ENCODE measurements at regions not wholly inside any gene's neighbourhood (a gene's known extent, or its start where the extent isn't known, plus 50 kb on each side); places are given as distances from the start of the nearest gene placed in this dataset.

GRCh38 chr2:199025146-199025545 lies 432.6 kb downstream of the SATB2 start:
- DNase-seq (ENCODE audit: low spot score), result no peak

- no peak for DNase-seq (ENCODE audit: low spot score)
Measured at GRCh38 chr2:199024224-199024623, 433.5 kb downstream of the SATB2 start.

- no peak for DNase-seq (ENCODE audit: low spot score)
Measured at GRCh38 chr2:199019898-199020507, 437.7 kb downstream of the SATB2 start.

GRCh38 chr2:199018826-199019225 lies 438.9 kb downstream of the SATB2 start:
- DNase-seq (ENCODE audit: low spot score), result no peak

GRCh38 chr2:199015072-199015471 lies 442.7 kb downstream of the SATB2 start:
- no peak for DNase-seq (ENCODE audit: low spot score)

- no peak for DNase-seq (ENCODE audit: low spot score)
Measured at GRCh38 chr2:199014226-199014625, 443.5 kb downstream of the SATB2 start.

- DNase-seq (ENCODE audit: low spot score), result no peak
Measured at GRCh38 chr2:199011908-199012307, 445.8 kb downstream of the SATB2 start.

GRCh38 chr2:198994678-198995077 lies 463.1 kb downstream of the SATB2 start:
- no peak for DNase-seq (ENCODE audit: low spot score)

GRCh38 chr2:198991431-198991830 lies 466.3 kb downstream of the SATB2 start:
- DNase-seq (ENCODE audit: low spot score), result no peak

GRCh38 chr2:198975779-198976178 lies 482.0 kb downstream of the SATB2 start:
- DNase-seq (ENCODE audit: low spot score), result no peak

- DNase-seq (ENCODE audit: low spot score), result no peak
Measured at GRCh38 chr2:198973785-198974184, 484.0 kb downstream of the SATB2 start.

- DNase-seq (ENCODE audit: low spot score), result no peak
Measured at GRCh38 chr2:198973181-198973580, 484.6 kb downstream of the SATB2 start.

GRCh38 chr2:198968545-198968944 lies 489.2 kb downstream of the SATB2 start:
- DNase-seq (ENCODE audit: low spot score), result no peak

GRCh38 chr2:198966269-198966668 lies 491.5 kb downstream of the SATB2 start:
- DNase-seq (ENCODE audit: low spot score), result no peak

- no peak for DNase-seq (ENCODE audit: low spot score)
Measured at GRCh38 chr2:198961547-198961946, 496.2 kb downstream of the SATB2 start.

GRCh38 chr2:198957181-198957580 lies 500.6 kb downstream of the SATB2 start:
- DNase-seq (ENCODE audit: low spot score), result no peak

GRCh38 chr2:198953328-198953727 lies 504.4 kb downstream of the SATB2 start:
- no peak for DNase-seq (ENCODE audit: low spot score)

GRCh38 chr2:198950803-198951202 lies 506.9 kb downstream of the SATB2 start:
- no peak for DNase-seq (ENCODE audit: low spot score)

GRCh38 chr2:198945496-198945895 lies 512.2 kb downstream of the SATB2 start:
- DNase-seq (ENCODE audit: low spot score), result no peak

- no peak for DNase-seq (ENCODE audit: low spot score)
Measured at GRCh38 chr2:198930170-198930569, 527.6 kb downstream of the SATB2 start.

- no peak for DNase-seq (ENCODE audit: low spot score)
Measured at GRCh38 chr2:198928026-198928425, 529.7 kb downstream of the SATB2 start.

GRCh38 chr2:198917926-198918720 lies 539.6 kb downstream of the SATB2 start:
- no peak for DNase-seq (ENCODE audit: low spot score)

- DNase-seq (ENCODE audit: low spot score), result no peak
Measured at GRCh38 chr2:198917275-198917674, 540.5 kb downstream of the SATB2 start.
